Activated T-helper 2 cell treated with anti-CD3 and anti-CD28 coated beads, Interferon-gamma antibody, Interleukin-2, Interleukin-4, amounts not matched to agents 10 μg/mL and 5 μg/mL and 100 μg/mL, durations not matched to agents 14 hours and 24 hours and 36 hours (primary cell): ENCODE measurements at regions not wholly inside any gene's neighbourhood (a gene's known extent, or its start where the extent isn't known, plus 50 kb on each side); places are given as distances from the start of the nearest gene placed in this dataset.
"Not testable (repeated sequence)": the region's sequence is repeated elsewhere in the genome, so short reads cannot be mapped to it uniquely, and the experiment has no call there.

Experiments used
- DNase-seq: peaks from one replicate; pipeline ENCODE4 v3.0.0; 2021; ENCODE audit warnings: low spot score
- H3K27ac Mint-ChIP-seq: one replicate; pipeline ENCODE4 v1.8.0; 2021; ENCODE audit warnings: mixed read lengths
- H3K27me3 Mint-ChIP-seq: one replicate; pipeline ENCODE4 v1.8.0; 2021; ENCODE audit warnings: low read depth, mixed read lengths
- H3K36me3 Mint-ChIP-seq: one replicate; pipeline ENCODE4 v1.8.0; 2021; ENCODE audit warnings: low read depth, mixed read lengths
- H3K4me1 Mint-ChIP-seq: one replicate; pipeline ENCODE4 v1.8.0; 2021; ENCODE audit warnings: low read depth, mixed read lengths
- H3K4me3 Mint-ChIP-seq: one replicate; pipeline ENCODE4 v1.8.0; 2021; ENCODE audit warnings: low read depth, mild to moderate bottlenecking, moderate library complexity, mixed read lengths
- H3K9me3 Mint-ChIP-seq: one replicate; pipeline ENCODE4 v1.8.0; 2021; ENCODE audit warnings: mixed read lengths
- intact Hi-C: fragments of 100-400 bp; cut with micrococcal nuclease; formaldehyde crosslinking; loops from one replicate; pipeline ENCODE4 v1.15.1; 2023

DNA sequence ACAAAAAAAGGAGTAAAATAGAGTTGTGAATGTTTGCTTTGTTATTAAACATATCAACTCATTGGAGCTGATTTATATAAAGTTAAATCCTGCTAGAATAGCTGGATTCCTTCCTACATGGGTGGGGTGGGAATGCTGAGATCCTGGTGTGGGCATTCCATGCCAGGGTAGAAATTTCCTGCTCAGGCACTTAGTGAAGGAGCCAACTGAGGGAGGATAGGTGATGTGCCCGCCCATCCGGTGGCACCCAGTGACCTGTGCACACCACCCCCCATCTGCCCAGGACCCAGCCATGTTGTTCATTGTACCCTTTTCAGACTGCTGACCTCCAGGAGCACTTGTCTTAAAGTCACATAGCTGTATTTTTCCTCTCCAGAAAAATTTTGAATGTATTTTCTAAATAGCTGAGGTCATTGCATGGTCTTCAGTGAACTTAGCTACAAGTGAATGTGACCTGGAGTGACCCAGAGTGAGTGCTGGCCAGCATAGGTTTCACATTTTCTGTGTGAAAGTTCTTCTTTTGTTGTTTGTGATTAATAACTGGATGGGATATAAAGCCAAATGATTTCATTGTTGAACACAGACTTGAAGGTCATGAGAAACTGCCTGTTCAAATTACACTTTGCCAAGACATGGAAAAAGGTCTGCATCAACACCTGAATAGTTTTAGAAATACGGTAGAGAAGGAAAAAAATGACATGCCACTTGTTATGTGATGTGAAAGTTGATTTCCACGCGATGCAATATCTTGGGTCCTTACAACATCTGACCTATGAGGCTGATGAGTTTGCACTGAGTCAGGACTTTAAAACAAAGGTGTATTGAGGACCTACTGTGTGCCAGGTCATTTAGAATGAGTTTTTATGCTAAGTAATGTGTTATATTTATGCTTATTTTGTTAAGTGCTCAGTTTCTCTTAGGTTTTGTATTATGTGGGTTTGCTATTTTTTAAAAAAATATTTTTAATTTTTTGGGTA is 77.2 kb downstream of the UTRN start:
- intact Hi-C loops: no loop called here
- no peaks in the 10 kb centered on the region for H3K9me3 Mint-ChIP-seq
- H3K36me3 Mint-ChIP-seq: peaks cover 34% of the 10 kb centered on the region
- peaks cover 38% of the 10 kb centered on the region for H3K4me1 Mint-ChIP-seq
- DNase-seq: no peak
- peak overlapping the region; percentile 18 for H3K27ac Mint-ChIP-seq
- H3K27me3 Mint-ChIP-seq: no peaks in the 10 kb centered on the region
- no peak overlapping the region for H3K4me3 Mint-ChIP-seq

DNA sequence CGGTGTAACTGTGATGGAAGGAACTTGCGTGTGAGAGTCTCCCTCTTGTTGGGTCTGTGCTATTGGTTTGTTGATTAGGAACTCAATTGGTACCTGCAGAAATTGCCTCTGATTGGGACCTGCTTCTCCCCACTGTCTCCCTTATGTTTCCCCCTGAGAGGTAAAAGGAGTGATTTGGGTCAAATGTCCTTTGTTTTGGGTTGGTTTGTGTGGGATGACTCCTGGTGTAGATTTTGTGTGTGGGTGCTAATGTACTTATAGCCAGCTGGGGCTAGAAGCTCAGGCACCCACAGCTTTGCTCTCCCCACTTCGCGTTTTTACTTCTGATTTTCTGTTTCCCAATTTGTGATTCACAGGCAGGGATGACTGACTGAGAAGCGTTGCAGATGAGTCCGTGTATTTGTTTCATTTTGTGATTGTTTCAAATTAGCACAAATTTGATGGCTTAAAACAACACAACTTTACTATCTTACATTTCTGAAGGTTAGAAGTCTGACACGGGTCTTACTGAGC is 79.1 kb downstream of the UTRN start:
- no peak for DNase-seq
- intact Hi-C loops: no loop called here
- H3K27ac Mint-ChIP-seq: peak overlapping the region; percentile 52
- H3K27me3 Mint-ChIP-seq: no peaks in the 10 kb centered on the region
- peaks cover 37% of the 10 kb centered on the region for H3K4me1 Mint-ChIP-seq
- peaks cover 44% of the 10 kb centered on the region for H3K36me3 Mint-ChIP-seq
- peak overlapping the region; percentile 2 for H3K4me3 Mint-ChIP-seq
- H3K9me3 Mint-ChIP-seq: no peaks in the 10 kb centered on the region

DNA sequence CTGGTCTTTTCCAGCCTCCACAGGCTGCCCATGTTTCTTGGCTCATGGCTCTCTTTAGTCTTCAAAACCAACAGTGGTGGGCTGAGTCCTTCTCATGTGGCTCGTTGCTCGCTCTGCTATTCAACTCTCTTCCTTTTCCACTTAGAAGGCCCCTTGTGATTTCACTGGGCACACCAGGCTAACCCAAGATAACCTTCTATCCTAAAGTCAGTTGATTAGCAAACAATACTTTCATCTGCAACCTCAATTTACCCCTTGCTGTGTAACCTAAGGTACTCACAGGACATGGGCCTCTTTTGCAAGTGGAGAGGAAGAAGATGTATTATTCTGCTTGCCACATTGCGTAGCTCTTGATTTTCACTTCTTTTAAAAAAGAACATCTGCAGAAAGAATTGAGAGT is 79.6 kb downstream of the UTRN start:
- peaks cover 4% of the 10 kb centered on the region for H3K9me3 Mint-ChIP-seq
- no peak overlapping the region for H3K4me3 Mint-ChIP-seq
- peaks cover 37% of the 10 kb centered on the region for H3K4me1 Mint-ChIP-seq
- no peak for DNase-seq
- H3K27me3 Mint-ChIP-seq: no peaks in the 10 kb centered on the region
- H3K27ac Mint-ChIP-seq: peak overlapping the region; percentile 52
- intact Hi-C loops: no loop called here
- H3K36me3 Mint-ChIP-seq: peaks cover 49% of the 10 kb centered on the region

GRCh38 chr6:144365271-144365670 is 80.1 kb downstream of the UTRN start:
- Mint-ChIP-seq H3K9me3 (peaks cover 7% of the 10 kb centered on the region), H3K36me3 (peaks cover 54% of the 10 kb centered on the region), H3K27ac (no peak overlapping the region), H3K4me1 (peaks cover 36% of the 10 kb centered on the region), H3K4me3 (no peak overlapping the region), H3K27me3 (no peaks in the 10 kb centered on the region)
- intact Hi-C loops: no loop called here
- DNase-seq: no peak

GRCh38 chr6:144369696-144370095 is 84.6 kb downstream of the UTRN start:
- H3K4me1 Mint-ChIP-seq, intact Hi-C loops, H3K27me3 Mint-ChIP-seq, H3K27ac Mint-ChIP-seq, H3K4me3 Mint-ChIP-seq, H3K9me3 Mint-ChIP-seq, DNase-seq: not testable (repeated sequence)
- H3K36me3 Mint-ChIP-seq: peaks cover 45% of the 10 kb centered on the region

GRCh38 chr6:144372116-144372515 is 87.0 kb downstream of the UTRN start:
- H3K27ac Mint-ChIP-seq: no peak overlapping the region
- H3K9me3 Mint-ChIP-seq: peaks cover 7% of the 10 kb centered on the region
- H3K4me3 Mint-ChIP-seq: no peak overlapping the region
- no peaks in the 10 kb centered on the region for H3K27me3 Mint-ChIP-seq
- H3K36me3 Mint-ChIP-seq: peaks cover 41% of the 10 kb centered on the region
- intact Hi-C loops: no loop called here
- DNase-seq: no peak
- H3K4me1 Mint-ChIP-seq: peaks cover 8% of the 10 kb centered on the region

GRCh38 chr6:144372611-144373594 is 87.8 kb downstream of the UTRN start:
- DNase-seq: no peak
- intact Hi-C loops: no loop called here
- no peak overlapping the region for H3K27ac Mint-ChIP-seq
- no peak overlapping the region for H3K4me3 Mint-ChIP-seq
- H3K27me3 Mint-ChIP-seq: no peaks in the 10 kb centered on the region
- H3K9me3 Mint-ChIP-seq: peaks cover 7% of the 10 kb centered on the region
- H3K4me1 Mint-ChIP-seq: peaks cover 15% of the 10 kb centered on the region
- peaks cover 44% of the 10 kb centered on the region for H3K36me3 Mint-ChIP-seq

GRCh38 chr6:144374525-144374924 is 89.4 kb downstream of the UTRN start:
- H3K27ac Mint-ChIP-seq, H3K4me3 Mint-ChIP-seq, DNase-seq, intact Hi-C loops, H3K27me3 Mint-ChIP-seq: not testable (repeated sequence)
- H3K4me1 Mint-ChIP-seq: peaks cover 26% of the 10 kb centered on the region
- H3K9me3 Mint-ChIP-seq: peaks cover 15% of the 10 kb centered on the region
- peaks cover 40% of the 10 kb centered on the region for H3K36me3 Mint-ChIP-seq

- Mint-ChIP-seq H3K27ac (no peak overlapping the region), H3K4me1 (peaks cover 27% of the 10 kb centered on the region), H3K4me3 (no peak overlapping the region), H3K9me3 (peaks cover 31% of the 10 kb centered on the region), H3K36me3 (peaks cover 45% of the 10 kb centered on the region), H3K27me3 (no peaks in the 10 kb centered on the region)
- no peak for DNase-seq
- intact Hi-C loops: no loop called here
These were observed 92.6 kb downstream of the UTRN start for GRCh38 chr6:144377586-144378210.

DNA sequence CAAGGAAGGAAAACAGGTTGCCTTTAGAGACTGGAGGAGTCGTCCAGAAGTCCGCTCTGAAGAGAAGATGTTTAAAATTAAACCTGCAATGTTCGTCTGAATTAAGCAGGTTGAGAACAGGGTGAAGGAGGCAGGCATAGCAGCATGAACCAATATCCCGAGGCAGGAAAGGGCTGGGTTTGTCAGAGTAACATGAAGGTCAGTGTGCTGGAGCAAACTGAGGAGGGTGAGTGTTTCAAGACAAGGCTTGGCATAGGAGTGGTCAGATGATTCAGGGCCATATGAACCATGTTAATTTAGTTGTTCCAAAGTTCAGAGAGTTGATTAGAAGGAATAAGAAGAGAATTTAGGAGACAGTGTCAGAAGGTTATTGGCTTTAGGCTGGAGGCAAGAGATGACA is 93.3 kb downstream of the UTRN start:
- H3K4me1 Mint-ChIP-seq: peaks cover 27% of the 10 kb centered on the region
- no peak overlapping the region for H3K4me3 Mint-ChIP-seq
- H3K9me3 Mint-ChIP-seq: peaks cover 31% of the 10 kb centered on the region
- DNase-seq: no peak
- H3K27ac Mint-ChIP-seq: no peak overlapping the region
- intact Hi-C loops: no loop called here
- H3K36me3 Mint-ChIP-seq: peaks cover 45% of the 10 kb centered on the region
- H3K27me3 Mint-ChIP-seq: no peaks in the 10 kb centered on the region

GRCh38 chr6:144379356-144379755 is 94.2 kb downstream of the UTRN start:
- H3K4me3 Mint-ChIP-seq: no peak overlapping the region

DNA sequence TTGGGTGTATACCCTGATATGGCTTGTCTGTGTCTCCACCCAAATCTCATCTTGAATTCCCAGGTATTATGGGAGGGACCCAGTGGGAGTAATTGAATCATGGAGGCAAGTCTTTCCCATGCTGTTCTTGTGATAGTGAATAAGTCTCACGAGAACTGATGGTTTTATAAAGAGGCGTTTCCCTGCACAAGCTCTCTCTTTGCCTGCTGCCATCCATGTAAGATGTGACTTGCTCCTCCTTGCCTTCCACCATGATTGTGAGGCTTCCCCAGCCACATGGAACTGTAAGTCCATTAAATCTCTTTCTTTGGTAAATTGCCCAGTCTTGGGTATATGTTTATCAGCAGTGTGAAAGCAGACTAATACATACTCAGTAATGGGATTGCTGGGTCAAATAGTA is 96.4 kb downstream of the UTRN start:
- Mint-ChIP-seq H3K9me3 (peaks cover 31% of the 10 kb centered on the region), H3K36me3 (peaks cover 53% of the 10 kb centered on the region), H3K4me1 (peaks cover 26% of the 10 kb centered on the region)
- intact Hi-C loops, H3K27ac Mint-ChIP-seq, DNase-seq, H3K4me3 Mint-ChIP-seq, H3K27me3 Mint-ChIP-seq: not testable (repeated sequence)

More at GRCh38 chr6:144379356-144379755, 94.2 kb downstream of the UTRN start:
- H3K27me3 Mint-ChIP-seq: no peaks in the 10 kb centered on the region
- intact Hi-C loops: no loop called here
- DNase-seq: no peak
- H3K9me3 Mint-ChIP-seq: peaks cover 31% of the 10 kb centered on the region
- no peak overlapping the region for H3K27ac Mint-ChIP-seq
- H3K4me1 Mint-ChIP-seq: peaks cover 28% of the 10 kb centered on the region
- peaks cover 51% of the 10 kb centered on the region for H3K36me3 Mint-ChIP-seq
